ENCODE measurements at regions not wholly inside any gene's neighbourhood (a gene's known extent, or its start where the extent isn't known, plus 50 kb on each side); places are given as distances from the start of the nearest gene placed in this dataset.

GRCh38 chr3:513301-513700 is 316.7 kb downstream of the CHL1 start:
- no peak for TF ChIP-seq CTCF (IDR thresholded peaks at IDR 0.05; ENCODE audit: insufficient read depth, low read depth, low read length, missing control alignments)
- peak; percentile 58 for DNase-seq (ENCODE audit: low read depth)
- no peak overlapping the region for H3K4me3 ChIP-seq (ENCODE audit: low read length)

GRCh38 chr3:514192-514591 is 317.6 kb downstream of the CHL1 start:
- H3K4me3 ChIP-seq (ENCODE audit: low read length) = no peak overlapping the region
- peak; percentile 44 for DNase-seq (ENCODE audit: low read depth)
- no peak for TF ChIP-seq CTCF (IDR thresholded peaks at IDR 0.05; ENCODE audit: insufficient read depth, low read depth, low read length, missing control alignments)

DNA sequence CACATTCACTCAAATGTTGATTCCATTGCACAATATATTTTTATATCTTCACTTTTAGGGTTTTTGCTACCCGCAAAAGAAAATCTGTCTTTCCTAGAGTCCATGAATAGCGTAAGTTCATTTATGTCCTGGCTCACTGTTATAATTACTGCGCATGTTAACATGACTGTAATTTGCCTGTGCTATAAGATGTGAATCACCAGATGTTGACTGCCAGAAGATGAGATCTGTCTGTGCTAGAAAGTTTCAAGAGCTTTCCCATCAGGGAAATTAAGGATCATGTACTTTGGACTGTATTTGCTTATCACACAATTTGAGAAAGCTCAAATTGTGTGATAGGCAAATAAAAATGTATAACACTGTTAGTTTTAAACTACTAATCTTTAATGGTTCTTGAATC is 322.5 kb downstream of the CHL1 start:
- DNase-seq (ENCODE audit: low read depth) = no peak
- TF ChIP-seq CTCF (IDR thresholded peaks at IDR 0.05; ENCODE audit: insufficient read depth, low read depth, low read length, missing control alignments) = no peak
- H3K4me3 ChIP-seq (ENCODE audit: low read length) = no peak overlapping the region

- DNase-seq (ENCODE audit: low read depth) = no peak
- no peak for TF ChIP-seq CTCF (IDR thresholded peaks at IDR 0.05; ENCODE audit: insufficient read depth, low read depth, low read length, missing control alignments)
- H3K4me3 ChIP-seq (ENCODE audit: low read length) = no peak overlapping the region
Measured at GRCh38 chr3:522888-523287, 326.3 kb downstream of the CHL1 start.

DNA sequence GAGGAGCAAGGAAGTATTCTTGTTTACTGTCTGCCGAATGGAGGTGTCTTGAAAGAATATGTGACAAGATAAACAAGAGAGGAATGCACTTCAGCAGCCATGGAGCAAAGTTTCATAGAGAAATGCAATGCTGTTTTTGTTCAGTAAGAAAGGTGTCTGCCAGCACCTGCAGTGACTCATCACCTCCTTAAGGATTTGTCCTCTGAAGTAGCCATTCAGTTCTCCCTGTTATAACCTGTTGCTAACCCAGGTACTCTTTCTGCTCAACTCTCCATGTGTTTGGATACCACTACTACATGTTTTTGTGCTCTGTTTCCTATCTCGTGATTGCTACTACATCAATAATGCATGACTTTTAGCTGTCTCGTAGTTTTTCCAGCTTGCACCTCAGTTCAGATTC is 328.9 kb downstream of the CHL1 start:
- H3K4me3 ChIP-seq (ENCODE audit: low read length) = no peak overlapping the region
- no peak for TF ChIP-seq CTCF (IDR thresholded peaks at IDR 0.05; ENCODE audit: insufficient read depth, low read depth, low read length, missing control alignments)
- peak; percentile 50 for DNase-seq (ENCODE audit: low read depth)

- H3K4me3 ChIP-seq (ENCODE audit: low read length) = peak overlapping the region; percentile 69
- peak; percentile 20 for TF ChIP-seq CTCF (IDR thresholded peaks at IDR 0.05; ENCODE audit: insufficient read depth, low read depth, low read length, missing control alignments)
- DNase-seq (ENCODE audit: low read depth) = peak; percentile 45
Measured at GRCh38 chr3:535566-536416, 339.2 kb downstream of the CHL1 start.

DNA sequence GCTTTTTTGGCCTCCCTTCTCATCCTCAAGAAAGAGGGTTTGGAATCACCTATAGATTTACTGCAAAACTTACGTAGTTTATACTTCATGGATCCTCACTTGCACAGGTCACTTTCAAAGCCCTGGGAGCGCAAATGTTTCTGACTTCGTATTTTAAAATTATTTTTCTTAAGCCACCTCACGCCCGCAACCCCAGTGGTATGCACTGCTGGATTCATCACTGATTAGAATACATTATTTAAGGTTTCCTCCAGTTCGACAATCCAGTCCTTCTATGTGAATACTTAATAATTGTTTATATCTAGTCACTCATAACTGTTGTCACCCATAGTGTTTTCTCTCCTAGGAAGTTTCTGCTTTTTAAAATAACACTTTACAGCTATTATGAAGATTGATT is 339.9 kb downstream of the CHL1 start:
- peak overlapping the region; percentile 69 for H3K4me3 ChIP-seq (ENCODE audit: low read length)
- no peak for TF ChIP-seq CTCF (IDR thresholded peaks at IDR 0.05; ENCODE audit: insufficient read depth, low read depth, low read length, missing control alignments)
- DNase-seq (ENCODE audit: low read depth) = no peak

All from epithelial cell of esophagus (primary cell).